SW 1271 (cell line): ENCODE measurements at regions not wholly inside any gene's neighbourhood (a gene's known extent, or its start where the extent isn't known, plus 50 kb on each side); places are given as distances from the start of the nearest gene placed in this dataset.

Source experiments
- DNase-seq, 2 experiments: peaks; one replicate each; lab custom pipeline; 2025; lab: John Stamatoyannopoulos, UW

DNA sequence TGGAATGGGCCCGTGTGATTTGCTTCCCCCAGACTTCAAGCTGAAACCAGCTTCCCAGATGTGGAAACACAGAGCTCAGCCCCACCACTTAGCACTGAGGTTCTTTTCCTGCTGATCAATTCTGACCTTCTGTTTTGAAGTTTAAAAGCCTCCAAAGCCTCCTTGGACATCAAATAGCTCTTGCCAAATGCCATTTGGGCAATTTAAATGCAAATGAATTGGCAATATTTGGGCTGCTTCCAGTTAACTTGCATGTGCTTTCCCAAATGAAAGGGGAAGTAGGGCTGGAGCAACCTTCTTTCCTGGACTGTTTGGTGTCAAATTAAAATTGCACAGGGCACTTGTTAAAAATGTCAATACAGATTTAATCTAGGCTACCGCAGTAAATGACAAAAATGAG lies 710.5 kb downstream of the TLR4 start:
- DNase-seq, result no peak

GRCh38 chr9:118418887-118419565 lies 714.8 kb downstream of the TLR4 start:
- DNase-seq, result no peak

DNA sequence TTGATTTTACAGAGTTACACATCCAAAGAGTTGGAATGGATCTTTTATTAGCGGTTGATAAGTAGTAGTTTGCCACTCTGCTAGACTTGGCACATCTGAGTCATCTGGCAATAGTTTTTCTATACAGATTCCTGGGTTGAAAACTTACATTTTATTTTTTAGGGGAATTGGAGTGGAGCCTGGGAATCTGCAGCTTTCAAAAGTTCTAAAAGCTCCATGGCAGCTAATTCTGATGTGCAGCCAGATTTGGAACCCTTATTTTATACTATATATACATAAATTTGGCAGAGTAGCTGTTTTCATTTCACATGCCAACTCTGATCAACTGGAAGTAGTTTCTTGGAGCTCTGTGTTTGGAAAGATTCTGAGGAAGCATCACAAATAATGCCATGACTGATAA lies 715.5 kb downstream of the TLR4 start:
- no peak for DNase-seq

DNA sequence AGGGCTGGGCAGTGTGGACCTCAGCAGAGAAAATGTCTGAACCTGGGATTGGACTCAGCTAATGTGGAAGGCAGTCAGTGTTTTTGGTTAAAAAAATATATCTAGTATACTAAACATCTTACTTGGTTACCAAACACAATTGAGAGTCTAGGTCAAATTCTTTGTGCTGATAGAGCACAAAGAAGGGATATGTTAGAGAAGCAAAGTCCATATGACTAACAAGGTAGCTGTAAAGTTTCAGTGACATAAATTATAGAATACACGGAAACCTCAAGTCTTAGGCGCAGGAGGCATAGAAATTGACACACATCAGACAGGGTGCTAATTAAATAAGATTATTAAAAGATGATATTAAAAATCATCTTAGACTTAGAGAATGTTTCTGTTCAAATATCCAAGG lies 718.3 kb downstream of the TLR4 start:
- DNase-seq, result no peak

DNA sequence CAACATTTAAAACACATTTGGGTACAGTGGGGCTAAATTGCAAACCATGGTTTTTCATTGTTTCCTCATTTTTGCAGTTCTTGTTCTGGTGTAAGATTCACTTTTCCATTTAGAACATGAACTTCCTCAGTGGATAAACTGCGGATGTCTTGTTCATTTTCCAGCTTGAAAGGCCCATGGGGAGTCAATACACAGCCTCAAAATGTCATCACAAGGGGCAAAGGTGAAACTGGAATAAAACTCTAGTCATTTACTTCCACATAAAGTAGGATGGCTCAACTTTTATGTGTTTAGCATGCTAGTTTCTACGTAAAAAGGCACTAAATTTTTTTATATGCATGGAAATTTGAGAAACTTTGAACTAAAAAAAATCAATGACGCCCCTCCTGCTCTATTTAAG lies 718.8 kb downstream of the TLR4 start:
- no peak for DNase-seq

DNA sequence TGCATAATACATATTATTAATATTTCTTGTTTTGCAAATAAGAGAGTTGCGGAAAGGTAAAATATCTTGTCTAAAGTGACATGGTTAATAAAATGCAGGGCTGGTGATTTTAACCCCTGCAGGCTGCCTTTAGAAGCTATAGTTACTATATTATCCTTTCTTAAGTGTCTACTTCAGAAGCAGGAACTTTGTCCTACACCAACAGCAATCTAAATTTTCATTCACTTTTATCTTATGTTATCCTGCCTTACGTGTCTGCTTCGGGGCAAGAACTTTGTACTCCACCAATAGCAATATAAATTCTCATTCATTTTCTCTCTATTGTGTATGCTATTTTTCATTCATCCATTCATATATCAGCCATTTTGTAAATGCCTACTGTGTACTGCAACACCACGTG lies 719.5 kb downstream of the TLR4 start:
- no peak for DNase-seq

DNA sequence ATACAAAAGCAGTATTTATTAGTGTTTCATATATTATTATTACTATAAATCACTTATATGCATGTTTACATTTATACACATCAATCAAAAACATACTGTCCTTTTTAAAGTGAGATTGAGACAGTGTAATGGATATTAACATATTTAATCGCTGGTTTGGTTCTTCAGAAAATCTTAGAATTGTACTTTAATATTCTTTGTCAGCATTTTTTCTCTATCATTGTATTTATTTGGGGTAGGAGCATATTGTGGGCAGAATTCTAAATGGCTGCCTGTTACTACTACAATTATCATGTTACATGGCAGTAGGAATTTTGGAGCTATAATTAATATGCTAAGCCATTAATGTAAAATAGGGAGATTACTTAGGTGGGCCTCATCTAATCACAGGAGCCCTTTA lies 722.6 kb downstream of the TLR4 start:
- no peak for DNase-seq

DNA sequence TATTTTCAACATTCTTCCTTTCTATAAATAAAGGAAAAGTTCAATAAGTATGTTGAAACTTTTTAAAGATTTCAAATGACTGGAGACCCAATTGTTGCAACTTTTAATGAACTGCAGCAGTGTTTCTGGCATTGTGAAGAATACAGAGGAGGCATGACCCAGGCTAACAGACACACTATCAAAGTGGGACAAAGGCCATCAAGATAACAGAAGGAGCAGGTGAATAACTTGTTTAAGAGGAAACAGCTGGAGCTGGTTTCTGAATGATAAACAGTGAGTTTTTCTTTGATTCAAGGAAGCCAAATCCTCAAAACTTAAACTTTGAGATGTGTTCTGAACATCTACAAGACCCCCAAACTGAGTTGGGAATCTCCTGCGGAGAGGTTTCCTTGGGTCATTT lies 734.6 kb downstream of the TLR4 start:
- DNase-seq, result no peak

- no peak for DNase-seq
Observed at GRCh38 chr9:118439441-118439840, 735.2 kb downstream of the TLR4 start.

DNA sequence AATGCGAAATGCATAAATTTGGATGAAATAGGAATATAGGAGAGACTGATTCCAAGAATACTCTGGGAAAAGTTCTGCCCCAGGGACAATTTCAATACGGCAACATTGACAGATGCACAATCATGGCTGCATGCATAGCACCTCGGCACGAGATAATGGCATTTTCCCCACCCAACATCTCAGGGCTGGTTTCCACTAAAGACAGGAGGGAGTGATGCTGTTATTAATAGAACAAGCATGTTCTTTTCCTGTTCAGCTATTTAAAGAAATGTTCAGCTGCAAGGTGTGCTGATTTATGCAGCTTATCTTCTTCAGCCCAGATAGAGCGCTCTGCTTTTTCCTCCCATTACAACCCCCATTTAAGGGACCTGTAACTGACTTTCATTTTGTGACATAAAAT lies 740.2 kb downstream of the TLR4 start:
- DNase-seq, result no peak

GRCh38 chr9:118446943-118447639 lies 742.9 kb downstream of the TLR4 start:
- no peak for DNase-seq

- DNase-seq, result no peak
Observed at GRCh38 chr9:118449554-118449953, 745.4 kb downstream of the TLR4 start.

DNA sequence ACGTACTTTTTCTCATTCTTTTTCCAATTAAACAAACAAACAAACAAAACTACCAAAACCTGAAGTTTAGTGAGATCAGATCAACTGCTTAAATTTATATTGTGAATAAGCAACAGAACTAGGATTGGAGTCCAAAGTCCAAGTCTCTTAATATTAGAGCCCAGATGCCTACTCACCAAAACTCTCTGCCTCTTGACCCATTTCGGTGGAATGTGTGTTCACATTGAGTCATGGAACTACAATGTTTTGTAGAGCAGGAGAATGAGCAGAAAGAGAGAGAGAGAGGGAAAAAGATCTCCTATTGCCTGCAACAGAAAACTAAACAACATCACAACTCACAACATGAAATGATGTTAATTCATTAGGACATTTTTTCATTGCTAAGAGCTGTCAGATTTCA lies 751.1 kb downstream of the TLR4 start:
- no peak for DNase-seq

DNA sequence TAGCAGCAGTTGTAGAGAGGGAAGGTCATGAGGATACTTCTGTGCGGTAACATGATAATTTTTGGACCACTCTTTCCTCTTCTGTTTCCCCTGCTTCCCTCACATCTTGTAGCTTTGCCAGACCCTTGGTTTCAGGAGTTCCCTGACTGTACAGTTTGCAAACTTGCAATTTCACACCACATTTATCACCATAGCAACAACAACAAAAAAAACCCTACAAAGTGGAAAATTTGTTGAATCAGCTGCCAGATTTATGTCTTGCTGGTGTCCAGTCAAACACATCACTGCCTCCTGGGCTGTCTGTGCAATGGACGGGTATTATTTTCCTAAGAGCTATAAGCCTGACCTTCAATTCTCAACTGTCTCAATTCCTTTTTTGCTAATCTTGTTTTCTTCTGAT lies 751.6 kb downstream of the TLR4 start:
- DNase-seq, result no peak

DNA sequence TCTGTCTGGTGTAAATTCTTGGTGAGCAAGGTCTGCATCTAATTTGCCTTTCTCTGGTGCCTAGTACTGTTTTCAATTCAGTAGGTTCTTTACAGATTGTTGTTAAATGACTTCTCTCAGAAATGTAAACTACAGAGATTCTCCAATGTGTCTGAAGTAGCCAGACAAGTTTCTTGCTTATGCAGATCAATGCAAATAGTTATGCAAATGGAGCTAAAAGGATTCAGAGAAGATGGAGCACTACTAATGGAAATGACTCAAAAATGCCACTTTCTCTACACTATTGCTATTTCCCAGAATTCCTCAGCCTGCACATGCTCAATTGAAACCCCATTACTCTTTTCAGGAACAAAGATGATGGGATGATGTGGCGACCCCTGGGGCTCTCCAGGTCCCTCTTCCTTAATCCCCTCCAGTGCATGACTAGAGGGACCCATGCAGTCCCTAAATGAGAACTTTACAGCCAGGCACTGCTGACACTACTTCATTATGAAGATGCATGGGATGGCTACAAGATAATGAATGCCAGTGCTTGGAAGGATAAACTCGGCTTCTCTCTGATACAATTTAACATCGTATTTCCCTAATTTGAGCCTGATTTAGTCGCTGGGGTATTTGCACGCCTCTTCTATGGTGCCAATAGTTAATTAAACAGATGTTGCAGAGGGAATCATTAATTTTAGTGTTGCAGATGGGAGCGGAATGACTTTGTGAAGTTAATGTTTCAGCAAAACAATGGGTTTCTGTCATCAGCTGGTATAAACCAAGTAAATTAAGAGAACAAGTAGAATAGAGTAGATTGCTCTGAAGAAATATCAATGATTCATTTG lies 753.2 kb downstream of the TLR4 start:
- no peak for DNase-seq

DNA sequence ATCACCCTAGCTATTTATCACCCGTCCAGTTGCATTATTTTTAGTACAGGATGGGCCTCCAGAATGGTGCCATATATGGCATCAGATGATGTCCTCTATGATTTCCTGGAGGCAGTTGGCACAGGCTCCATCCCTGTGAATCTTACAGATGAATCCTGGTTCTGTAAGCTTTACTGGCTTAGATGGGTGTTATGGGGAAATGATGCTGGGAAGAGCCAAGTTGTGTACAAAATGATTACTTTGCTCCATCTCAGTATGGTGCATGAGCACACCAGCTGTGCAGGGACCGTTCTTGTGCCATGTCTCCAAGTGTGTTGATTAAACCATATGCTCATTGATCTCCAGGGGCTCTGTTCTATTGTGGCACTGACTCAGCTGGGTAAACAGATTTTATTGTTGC lies 755.7 kb downstream of the TLR4 start:
- no peak for DNase-seq

- no peak for DNase-seq
Observed at GRCh38 chr9:118463419-118463818, 759.2 kb downstream of the TLR4 start.

- DNase-seq, result no peak
Observed at GRCh38 chr9:118473521-118473920, 769.3 kb downstream of the TLR4 start.

DNA sequence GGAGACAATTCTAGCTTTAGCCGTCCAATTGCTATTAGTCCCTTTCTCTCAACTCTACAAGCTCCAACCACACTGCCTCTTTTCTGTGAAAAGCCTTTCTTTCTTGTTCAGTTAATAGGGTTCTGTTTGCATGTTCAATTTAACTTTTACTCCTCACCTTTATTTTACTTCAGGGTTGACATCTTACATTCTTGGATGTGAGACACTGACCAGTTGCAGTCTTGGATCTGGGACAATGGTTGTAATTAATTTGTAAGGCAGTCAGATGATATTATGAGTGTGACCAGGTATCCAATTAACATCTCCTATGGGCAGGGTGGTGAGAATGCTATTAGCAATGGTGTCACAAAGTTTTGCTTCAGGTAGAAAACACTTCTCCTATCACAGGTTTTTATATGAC lies 774.5 kb downstream of the TLR4 start:
- no peak for DNase-seq

GRCh38 chr9:118482306-118482705 lies 778.1 kb downstream of the TLR4 start:
- no peak for DNase-seq

DNA sequence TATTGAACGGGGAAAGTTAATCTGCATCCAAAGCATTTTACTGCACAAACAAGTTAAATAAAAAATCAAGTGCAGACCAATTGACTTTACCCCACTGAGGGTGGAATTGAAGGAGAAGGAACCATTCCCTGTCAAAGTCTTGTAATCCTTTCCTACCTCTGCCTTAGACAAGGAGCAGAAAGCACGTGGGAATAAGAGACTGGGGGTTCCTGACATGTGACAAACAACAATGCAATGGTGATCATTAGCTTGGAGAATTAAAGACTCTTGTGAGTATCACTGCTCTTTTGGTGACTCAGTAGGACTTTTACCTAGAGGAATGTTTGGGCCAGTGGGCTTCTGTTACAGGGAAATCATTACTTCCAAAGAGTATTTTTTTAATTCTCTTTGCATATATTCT lies 779.5 kb downstream of the TLR4 start:
- DNase-seq, result no peak

DNA sequence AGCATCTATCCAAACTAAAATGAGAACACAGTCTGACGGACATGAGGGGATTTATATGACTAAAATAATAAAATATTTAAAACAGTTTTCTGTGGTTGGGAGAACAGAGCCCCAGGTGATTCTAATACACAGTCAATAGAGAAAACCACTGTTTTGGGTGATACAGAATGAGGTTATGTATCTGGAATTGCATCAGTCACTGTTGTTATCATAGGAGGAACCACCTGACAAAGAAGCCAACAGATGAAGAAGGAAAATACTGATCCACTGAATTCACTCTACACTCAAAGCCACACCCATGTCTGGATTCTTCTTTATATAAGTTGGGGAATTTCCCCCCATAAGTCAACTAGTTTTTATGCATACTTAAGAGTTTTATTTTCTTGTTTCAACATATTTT lies 799.0 kb downstream of the TLR4 start:
- DNase-seq, result no peak

DNA sequence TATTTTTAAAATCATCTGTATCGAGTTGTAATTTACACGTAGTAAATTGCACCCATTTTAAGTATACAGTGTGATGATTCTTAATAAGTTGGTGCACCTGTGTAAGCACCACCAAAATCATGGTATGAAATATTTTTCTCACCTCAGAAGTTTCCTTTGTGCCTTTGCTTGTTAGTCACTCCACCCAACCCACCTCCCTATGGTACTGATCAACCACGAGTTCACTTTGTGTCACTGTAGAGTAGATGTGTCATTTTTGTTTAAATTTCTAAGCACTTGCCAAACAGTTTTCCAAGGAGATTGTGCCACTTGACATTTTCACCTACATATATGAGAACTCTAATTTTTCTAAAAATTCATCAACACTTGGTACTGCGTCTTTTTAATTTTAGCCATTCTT lies 806.5 kb downstream of the TLR4 start:
- DNase-seq, result no peak
